Activated CD4-positive, alpha-beta T cell treated with anti-CD3 and anti-CD28 coated beads, Interleukin-2, Interleukin-4, amounts not matched to agents 100 ng/mL and 50 ng/mL, durations not matched to agents 16 hours and 8 hours (primary cell): ENCODE measurements at regions not wholly inside any gene's neighbourhood (a gene's known extent, or its start where the extent isn't known, plus 50 kb on each side); places are given as distances from the start of the nearest gene placed in this dataset.

Experiments
- DNase-seq: peaks from one replicate; pipeline ENCODE4 v3.0.0-alpha.2; 2020; ENCODE audit warnings: low spot score

DNA sequence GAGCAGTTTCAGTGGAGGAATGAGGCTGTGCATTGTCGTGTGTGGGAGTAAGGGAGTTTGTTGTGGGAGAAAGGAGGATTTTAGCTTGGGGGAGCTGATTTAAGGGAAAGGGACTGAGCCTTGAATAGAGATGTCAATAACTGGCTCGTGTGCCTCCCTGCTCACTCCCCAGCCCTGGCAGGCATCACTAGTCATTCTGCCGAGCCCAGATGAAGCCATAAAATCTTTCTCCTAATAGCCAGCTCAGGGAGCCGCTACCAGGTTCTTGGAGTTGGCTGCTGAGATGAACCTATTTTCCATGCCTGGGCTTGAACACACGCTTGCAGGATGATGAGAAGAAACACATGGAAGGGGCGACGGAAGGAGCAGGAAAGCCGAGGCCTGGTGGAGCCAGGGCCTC, 65.0 kb upstream of the POU3F1 start:
- no peak for DNase-seq

DNA sequence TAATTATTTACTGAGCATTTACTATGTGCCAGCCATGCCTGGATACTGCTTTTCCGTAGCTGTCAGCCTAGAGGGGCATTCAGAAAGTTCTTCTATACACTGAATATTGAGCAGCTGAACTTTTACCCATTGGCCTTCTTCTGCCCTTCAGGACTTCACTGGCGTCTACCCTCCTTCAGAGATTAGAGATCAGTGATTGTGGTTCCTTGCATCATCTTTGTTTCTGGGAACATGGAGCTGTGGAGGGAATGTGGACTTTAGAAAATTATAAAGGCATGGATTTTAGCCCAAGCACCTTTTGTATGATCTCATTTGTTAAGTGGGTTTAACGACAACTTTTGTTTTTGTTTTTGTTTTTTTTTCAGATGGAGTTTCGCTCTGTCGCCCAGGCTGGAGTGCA, 58.7 kb upstream of the POU3F1 start:
- DNase-seq, result no peak

DNA sequence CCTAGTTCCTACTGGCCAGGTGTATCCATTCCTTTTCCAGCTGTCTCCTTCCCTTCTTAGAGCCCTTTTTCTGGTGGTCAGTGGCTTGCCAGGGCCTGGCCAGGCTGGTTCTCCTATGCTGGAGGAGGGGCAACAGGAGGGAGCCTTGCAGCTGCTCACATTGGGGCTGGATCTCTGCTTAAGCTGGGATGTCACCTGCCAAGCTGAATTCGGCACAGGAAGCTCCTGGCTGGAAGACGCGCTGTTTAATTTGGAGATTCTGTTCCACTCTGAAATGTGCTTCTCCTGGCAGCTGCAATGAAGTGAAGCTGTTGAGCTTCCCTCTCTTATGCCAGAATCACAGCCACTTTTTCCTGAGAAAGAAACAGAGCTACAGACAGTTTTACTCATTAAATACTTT, 56.0 kb upstream of the POU3F1 start:
- DNase-seq, result no peak

DNA sequence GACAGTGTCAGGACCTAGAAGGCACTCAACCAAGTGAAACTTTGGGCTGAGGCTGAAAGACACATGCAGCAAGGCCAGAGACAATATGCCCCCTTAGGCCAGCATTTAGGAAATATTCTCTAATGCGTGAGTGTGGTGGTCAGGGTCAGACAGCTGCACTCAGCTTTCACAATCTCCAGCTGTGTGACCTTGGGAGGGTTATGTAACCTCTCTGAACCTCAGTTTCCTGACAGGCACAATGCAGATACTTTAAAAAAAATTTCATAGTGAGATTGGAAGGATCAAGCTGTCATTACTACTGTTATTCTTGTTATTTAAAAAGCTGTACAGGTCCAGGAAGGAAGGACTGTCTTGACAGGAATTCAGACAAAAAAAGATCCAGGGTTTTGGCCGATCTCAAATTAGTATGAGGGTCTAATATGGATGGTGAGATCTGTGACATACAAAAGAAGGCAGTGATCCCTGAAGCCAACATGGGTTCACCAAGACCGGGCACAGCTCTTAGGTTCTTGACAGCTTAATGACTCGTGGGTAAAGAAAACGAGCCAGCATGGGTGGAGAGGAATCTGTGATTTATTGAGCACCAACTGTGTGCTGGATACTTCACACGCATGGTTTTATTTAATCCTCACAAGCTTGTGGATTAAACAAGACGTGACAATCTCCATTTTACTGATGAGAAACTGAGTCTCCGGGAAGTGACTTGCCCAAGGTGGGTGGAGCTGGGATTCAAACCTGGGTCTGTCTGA, 54.6 kb upstream of the POU3F1 start:
- no peak for DNase-seq

DNA sequence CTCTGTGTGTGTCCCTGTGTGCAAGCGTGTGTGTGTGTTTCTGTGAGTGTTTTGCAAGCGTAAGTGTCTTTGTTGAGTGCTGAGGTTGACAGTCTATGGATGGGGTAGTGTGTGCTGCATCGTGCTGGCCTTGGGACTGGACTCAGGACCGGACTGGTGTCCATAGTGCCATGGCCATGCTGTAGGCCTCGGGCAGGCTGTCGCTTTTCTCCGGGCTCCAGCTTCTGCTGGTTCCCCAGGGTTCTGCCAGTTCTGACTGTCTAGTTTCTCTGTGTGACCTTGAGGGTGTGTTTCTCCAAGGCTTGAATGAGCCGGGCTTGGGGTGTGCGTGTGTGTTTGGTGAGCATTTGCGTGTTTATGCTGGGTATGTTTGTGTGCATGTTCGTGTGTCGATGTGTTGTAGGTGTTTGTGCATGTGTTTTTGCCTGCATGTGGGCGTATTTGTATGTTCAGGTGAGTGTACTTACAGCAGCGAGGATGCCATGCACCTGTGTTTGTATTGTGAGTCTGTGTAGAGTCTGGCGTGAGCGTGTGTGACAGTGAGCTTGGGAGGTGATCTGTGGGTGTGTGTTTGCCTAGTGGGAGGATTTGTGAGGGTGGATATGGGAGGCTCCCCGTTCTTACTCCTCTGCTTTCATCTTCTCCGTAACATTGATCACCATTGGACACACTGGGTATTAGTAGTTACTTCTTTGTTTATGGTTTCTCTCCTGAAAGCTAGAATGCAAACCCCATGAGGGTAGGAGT, 51.7 kb upstream of the POU3F1 start:
- no peak for DNase-seq

DNA sequence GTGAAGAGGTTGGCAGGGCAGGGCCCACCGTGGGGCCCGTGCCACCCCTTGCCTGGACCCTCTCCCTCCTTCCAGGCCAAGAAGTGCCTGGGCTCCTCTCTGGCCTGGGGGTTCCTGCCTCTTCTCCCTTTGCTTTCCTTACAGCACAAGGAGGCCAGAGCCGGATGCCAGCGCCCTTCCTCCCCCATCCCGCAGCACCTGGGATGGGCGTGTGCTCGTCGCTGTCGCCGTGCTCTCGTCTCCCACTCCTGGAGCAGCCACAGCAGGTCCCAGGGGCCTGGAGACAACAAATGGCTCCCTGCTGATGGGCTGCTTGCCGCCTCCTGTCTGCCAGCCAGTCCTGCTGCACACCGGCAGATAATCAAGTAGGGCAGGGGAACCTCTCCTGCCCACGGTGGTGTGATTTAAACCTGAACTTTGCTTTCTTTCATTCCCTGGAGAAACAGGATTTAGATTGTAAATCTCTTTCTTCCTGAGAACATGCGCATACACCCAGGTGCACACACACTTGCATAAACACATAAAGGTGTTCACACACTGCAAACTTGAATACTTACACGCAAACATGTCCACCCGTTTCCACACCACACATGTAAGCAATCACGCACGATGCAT, 50.8 kb upstream of the POU3F1 start:
- DNase-seq, result no peak
